Endothelial cell of hepatic sinusoid (primary cell): ENCODE measurements at regions not wholly inside any gene's neighbourhood (a gene's known extent, or its start where the extent isn't known, plus 50 kb on each side); places are given as distances from the start of the nearest gene placed in this dataset.

Experiments used
- in situ Hi-C: cut with HindIII; loops from 2 replicates; pipeline ENCODE4 v1.10.0; 2017; ENCODE audit warnings: low sequenced_read_pairs

GRCh38 chr4:141395919-141396318 is 175.2 kb downstream of the ZNF330 start:
- in situ Hi-C loops: no loop called here

GRCh38 chr4:141402712-141403111 is 182.0 kb downstream of the ZNF330 start:
- in situ Hi-C loops: no loop called here

GRCh38 chr4:141403782-141404181 is 183.1 kb downstream of the ZNF330 start:
- in situ Hi-C loops: no loop called here

GRCh38 chr4:141406237-141406636 is 185.5 kb downstream of the ZNF330 start:
- in situ Hi-C loops: no loop called here

- in situ Hi-C loops: no loop called here
Observed at GRCh38 chr4:141409556-141409955, 188.9 kb downstream of the ZNF330 start.

GRCh38 chr4:141410839-141411238 is 190.1 kb downstream of the ZNF330 start:
- in situ Hi-C loops: no loop called here

GRCh38 chr4:141411936-141412335 is 191.2 kb downstream of the ZNF330 start:
- in situ Hi-C loops: no loop called here

- in situ Hi-C loops: no loop called here
Observed at GRCh38 chr4:141413366-141413765, 192.7 kb downstream of the ZNF330 start.

- in situ Hi-C loops: no loop called here
Observed at GRCh38 chr4:141415651-141416050, 195.0 kb downstream of the ZNF330 start.

- in situ Hi-C loops: no loop called here
Observed at GRCh38 chr4:141416219-141416618, 195.5 kb downstream of the ZNF330 start.

- in situ Hi-C loops: no loop called here
Observed at GRCh38 chr4:141416677-141417363, 196.1 kb downstream of the ZNF330 start.

- in situ Hi-C loops: no loop called here
Observed at GRCh38 chr4:141417387-141417786, 196.7 kb downstream of the ZNF330 start.

- in situ Hi-C loops: no loop called here
Observed at GRCh38 chr4:141425124-141425523, 204.4 kb downstream of the ZNF330 start.

GRCh38 chr4:141427726-141428296 is 207.1 kb downstream of the ZNF330 start:
- in situ Hi-C loops: no loop called here

GRCh38 chr4:141429933-141430332 is 206.4 kb upstream of the IL15 start:
- in situ Hi-C loops: no loop called here

- in situ Hi-C loops: no loop called here
Observed at GRCh38 chr4:141430686-141431085, 205.7 kb upstream of the IL15 start.

- in situ Hi-C loops: no loop called here
Observed at GRCh38 chr4:141432000-141432712, 204.2 kb upstream of the IL15 start.

GRCh38 chr4:141435446-141436225 is 200.7 kb upstream of the IL15 start:
- in situ Hi-C loops: no loop called here

GRCh38 chr4:141439223-141439622 is 197.2 kb upstream of the IL15 start:
- in situ Hi-C loops: no loop called here

GRCh38 chr4:141447761-141448160 is 188.6 kb upstream of the IL15 start:
- in situ Hi-C loops: loop anchor here (5.0 kb wide), 1 partner anchor 60 kb away; no protein-coding TSS in a partner anchor

- in situ Hi-C loops: loop anchor here (5.0 kb wide), 1 partner anchor 61 kb away; no protein-coding TSS in a partner anchor
Observed at GRCh38 chr4:141448490-141448889, 187.9 kb upstream of the IL15 start.
